ENCODE measurements at regions not wholly inside any gene's neighbourhood (a gene's known extent, or its start where the extent isn't known, plus 50 kb on each side); places are given as distances from the start of the nearest gene placed in this dataset.
A peak's percentile ranks its signal among the peaks of the same experiment; 100 is the strongest.

- Mint-ChIP-seq H3K27ac (no peak overlapping the region), H3K36me3 (no peaks in the 10 kb centered on the region), H3K4me1 (ENCODE audit: unreplicated experiment) (no peaks in the 10 kb centered on the region), H3K9me3 (no peaks in the 10 kb centered on the region), H3K27me3 (peaks cover 29% of the 10 kb centered on the region), H3K4me3 (no peak overlapping the region)
- peak; percentile 44 for DNase-seq (ENCODE audit: extremely low spot score, unreplicated experiment)
- no peak for TF ChIP-seq CTCF (conservative IDR thresholded peaks at IDR 0.05)
Observed at GRCh38 chr11:134667175-134667500, 255.1 kb upstream of the B3GAT1 start.

GRCh38 chr11:134666273-134667174 is 254.5 kb upstream of the B3GAT1 start:
- Mint-ChIP-seq H3K36me3 (no peaks in the 10 kb centered on the region), H3K9me3 (no peaks in the 10 kb centered on the region), H3K4me1 (ENCODE audit: unreplicated experiment) (no peaks in the 10 kb centered on the region), H3K4me3 (no peak overlapping the region), H3K27ac (no peak overlapping the region), H3K27me3 (peaks cover 22% of the 10 kb centered on the region)
- no peak for TF ChIP-seq CTCF (conservative IDR thresholded peaks at IDR 0.05)
- DNase-seq (ENCODE audit: extremely low spot score, unreplicated experiment), result peak; percentile 40

GRCh38 chr11:134665571-134666270 is 253.7 kb upstream of the B3GAT1 start:
- Mint-ChIP-seq H3K4me1 (ENCODE audit: unreplicated experiment) (no peaks in the 10 kb centered on the region), H3K27ac (no peak overlapping the region), H3K9me3 (no peaks in the 10 kb centered on the region), H3K27me3 (peaks cover 17% of the 10 kb centered on the region), H3K4me3 (no peak overlapping the region), H3K36me3 (no peaks in the 10 kb centered on the region)
- no peak for TF ChIP-seq CTCF (conservative IDR thresholded peaks at IDR 0.05)
- DNase-seq (ENCODE audit: extremely low spot score, unreplicated experiment), result peak; percentile 40

GRCh38 chr11:134665188-134665535 is 253.1 kb upstream of the B3GAT1 start:
- no peaks in the 10 kb centered on the region for H3K9me3 Mint-ChIP-seq
- no peak overlapping the region for H3K27ac Mint-ChIP-seq
- H3K27me3 Mint-ChIP-seq, result peaks cover 17% of the 10 kb centered on the region
- no peak overlapping the region for H3K4me3 Mint-ChIP-seq
- H3K36me3 Mint-ChIP-seq, result no peaks in the 10 kb centered on the region
- peak; percentile 64 for DNase-seq (ENCODE audit: extremely low spot score, unreplicated experiment)
- no peaks in the 10 kb centered on the region for H3K4me1 Mint-ChIP-seq (ENCODE audit: unreplicated experiment)
- no peak for TF ChIP-seq CTCF (conservative IDR thresholded peaks at IDR 0.05)

- Mint-ChIP-seq H3K9me3 (no peaks in the 10 kb centered on the region), H3K27ac (no peak overlapping the region), H3K4me1 (ENCODE audit: unreplicated experiment) (no peaks in the 10 kb centered on the region), H3K4me3 (no peak overlapping the region), H3K36me3 (no peaks in the 10 kb centered on the region), H3K27me3 (peaks cover 17% of the 10 kb centered on the region)
- no peak for TF ChIP-seq CTCF (conservative IDR thresholded peaks at IDR 0.05)
- peak; percentile 62 for DNase-seq (ENCODE audit: extremely low spot score, unreplicated experiment)
Observed at GRCh38 chr11:134664447-134665187, 252.6 kb upstream of the B3GAT1 start.

Data from type B pancreatic cell (in vitro differentiated cells).